Caco-2 (cell line): ENCODE measurements at regions not wholly inside any gene's neighbourhood (a gene's known extent, or its start where the extent isn't known, plus 50 kb on each side); places are given as distances from the start of the nearest gene placed in this dataset.

ENCODE experiments used
- BruUV-seq: library from RNA; stranded (reverse); fragments of 400-500 nt; replicated peaks from 2 replicates; lab custom pipeline; 2021; lab: Mats Ljungman, UMichigan
- CTCF ChIA-PET: fragments of 300-600 bp; sonication (Branson Sonifier 250); formaldehyde crosslinking; loops from one replicate; lab custom pipeline; 2022; ENCODE audit warnings: antibody characterized with exemption; lab: Charles Lee
- POLR2A ChIA-PET: fragments of 300-600 bp; sonication (Branson Sonifier 250); formaldehyde crosslinking; loops from one replicate; lab custom pipeline; 2022; ENCODE audit warnings: antibody characterized with exemption; lab: Charles Lee
- DNase-seq, 2 experiments: peaks; one replicate each; pipeline versions ENCODE4 v3.0.0 to v3.0.0-alpha.2; 2020 to 2022
- H3K27me3 ChIP-seq: replicated peaks from 2 replicates; pipeline ENCODE4 v1.6.0; 2011; ENCODE audit warnings: low read length; ENCODE audit not compliant: control insufficient read depth, insufficient read depth
- H3K36me3 ChIP-seq: 2 replicates; pipeline ENCODE4 v1.5.1; 2011; ENCODE audit warnings: low read length; ENCODE audit not compliant: control insufficient read depth, insufficient read depth
- H3K4me1 ChIP-seq: fragments of 250-450 bp; sonication (Bioruptor Pico); 2 replicates; pipeline ENCODE4 v1.5.1; 2020; ENCODE audit warnings: mild to moderate bottlenecking
- H3K4me3 ChIP-seq: 2 replicates; pipeline ENCODE4 v1.5.1; 2011; ENCODE audit warnings: low read depth, mild to moderate bottlenecking, control low read depth, low read length
- H3K9me3 ChIP-seq: fragments of 250-450 bp; sonication (Bioruptor Pico); 2 replicates; pipeline ENCODE4 v1.5.1; 2020; ENCODE audit warnings: mild to moderate bottlenecking, moderate library complexity
- H3K27ac Mint-ChIP-seq: one replicate; pipeline ENCODE4 v1.8.0; 2022; ENCODE audit warnings: mixed read lengths; ENCODE audit not compliant: unreplicated experiment
- H3K27me3 Mint-ChIP-seq: one replicate; pipeline ENCODE4 v1.8.0; 2022; ENCODE audit warnings: mixed read lengths; ENCODE audit not compliant: insufficient read depth, unreplicated experiment
- H3K36me3 Mint-ChIP-seq: one replicate; pipeline ENCODE4 v1.8.0; 2022; ENCODE audit warnings: mild to moderate bottlenecking, mixed read lengths; ENCODE audit not compliant: insufficient read depth, unreplicated experiment
- H3K4me1 Mint-ChIP-seq: one replicate; pipeline ENCODE4 v1.8.0; 2022; ENCODE audit warnings: low read depth, mixed read lengths; ENCODE audit not compliant: unreplicated experiment
- H3K4me3 Mint-ChIP-seq: one replicate; pipeline ENCODE4 v1.8.0; 2022; ENCODE audit warnings: mild to moderate bottlenecking, moderate library complexity, mixed read lengths; ENCODE audit not compliant: unreplicated experiment
- H3K9me3 Mint-ChIP-seq: one replicate; pipeline ENCODE4 v1.8.0; 2022; ENCODE audit warnings: mixed read lengths; ENCODE audit not compliant: unreplicated experiment
- intact Hi-C: fragments of 100-400 bp; cut with micrococcal nuclease; formaldehyde crosslinking; loops from one replicate; pipeline ENCODE4 v1.10.0; 2022; ENCODE audit not compliant: unreplicated experiment
- TF ChIP-seq, protein P1 (sequence below), 2 experiments: fragments of 200-600 bp in 1 of 2; IDR thresholded peaks; 1 replicate in 1 of 2; 2 replicates in 1 of 2; pipeline versions ENCODE4 v1.5.1 to v1.8.0; 2011 to 2022; ENCODE audit warnings: antibody characterized with exemption in 1 of 2, control low read depth in 1 of 2, inconsistent platforms in 1 of 2, low read depth in 1 of 2, low read length in 1 of 2, mild to moderate bottlenecking in 1 of 2, moderate library complexity in 1 of 2; ENCODE audit not compliant: insufficient read depth in 1 of 2, severe bottlenecking in 1 of 2, unreplicated experiment in 1 of 2

DNA sequence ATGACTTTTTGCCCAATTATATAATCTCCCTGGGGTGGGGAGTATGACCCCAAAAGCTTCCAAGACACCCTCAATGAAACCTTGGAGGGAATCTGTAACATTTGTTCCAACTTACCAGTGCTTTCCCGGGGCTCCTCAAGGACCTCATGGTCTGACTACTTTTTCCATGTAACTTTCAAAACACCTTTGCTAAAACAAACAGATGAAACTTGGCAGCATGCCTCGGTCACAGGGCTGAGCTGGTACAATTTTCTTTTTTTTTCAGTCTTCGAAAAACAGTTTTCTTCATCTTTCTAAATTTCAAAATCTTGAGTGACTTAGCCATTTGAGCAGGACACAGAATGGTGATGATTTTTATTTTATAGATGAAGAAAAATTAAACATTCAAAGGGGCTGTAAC lies 241.2 kb downstream of the BMP7 start:
- H3K36me3 ChIP-seq, result no peaks in the 10 kb centered on the region
- no peaks in the 10 kb centered on the region for H3K27me3 ChIP-seq
- POLR2A ChIA-PET, result no interaction called here
- BruUV-seq, result no TSS peak
- Mint-ChIP-seq H3K4me3 (no peak overlapping the region), H3K9me3 (no peaks in the 10 kb centered on the region), H3K4me1 (peaks cover 16% of the 10 kb centered on the region), H3K27ac (no peak overlapping the region), H3K27me3 (no peaks in the 10 kb centered on the region), H3K36me3 (no peaks in the 10 kb centered on the region)
- H3K4me1 ChIP-seq, result peaks cover under 1% of the 10 kb centered on the region; the same call in 1 of the 2 replicates
- H3K4me3 ChIP-seq, result no peak overlapping the region
- CTCF ChIA-PET, result no interaction called here
- no peak for DNase-seq
- intact Hi-C loops, result no loop called here
- TF ChIP-seq, protein P1, sequence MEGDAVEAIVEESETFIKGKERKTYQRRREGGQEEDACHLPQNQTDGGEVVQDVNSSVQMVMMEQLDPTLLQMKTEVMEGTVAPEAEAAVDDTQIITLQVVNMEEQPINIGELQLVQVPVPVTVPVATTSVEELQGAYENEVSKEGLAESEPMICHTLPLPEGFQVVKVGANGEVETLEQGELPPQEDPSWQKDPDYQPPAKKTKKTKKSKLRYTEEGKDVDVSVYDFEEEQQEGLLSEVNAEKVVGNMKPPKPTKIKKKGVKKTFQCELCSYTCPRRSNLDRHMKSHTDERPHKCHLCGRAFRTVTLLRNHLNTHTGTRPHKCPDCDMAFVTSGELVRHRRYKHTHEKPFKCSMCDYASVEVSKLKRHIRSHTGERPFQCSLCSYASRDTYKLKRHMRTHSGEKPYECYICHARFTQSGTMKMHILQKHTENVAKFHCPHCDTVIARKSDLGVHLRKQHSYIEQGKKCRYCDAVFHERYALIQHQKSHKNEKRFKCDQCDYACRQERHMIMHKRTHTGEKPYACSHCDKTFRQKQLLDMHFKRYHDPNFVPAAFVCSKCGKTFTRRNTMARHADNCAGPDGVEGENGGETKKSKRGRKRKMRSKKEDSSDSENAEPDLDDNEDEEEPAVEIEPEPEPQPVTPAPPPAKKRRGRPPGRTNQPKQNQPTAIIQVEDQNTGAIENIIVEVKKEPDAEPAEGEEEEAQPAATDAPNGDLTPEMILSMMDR (IDR thresholded peaks at IDR 0.05; ENCODE audit: insufficient read depth in 1 of 2, low read depth in 1 of 2, low read length in 1 of 2, severe bottlenecking in 1 of 2, unreplicated experiment in 1 of 2), result no peak
- no peaks in the 10 kb centered on the region for H3K9me3 ChIP-seq

DNA sequence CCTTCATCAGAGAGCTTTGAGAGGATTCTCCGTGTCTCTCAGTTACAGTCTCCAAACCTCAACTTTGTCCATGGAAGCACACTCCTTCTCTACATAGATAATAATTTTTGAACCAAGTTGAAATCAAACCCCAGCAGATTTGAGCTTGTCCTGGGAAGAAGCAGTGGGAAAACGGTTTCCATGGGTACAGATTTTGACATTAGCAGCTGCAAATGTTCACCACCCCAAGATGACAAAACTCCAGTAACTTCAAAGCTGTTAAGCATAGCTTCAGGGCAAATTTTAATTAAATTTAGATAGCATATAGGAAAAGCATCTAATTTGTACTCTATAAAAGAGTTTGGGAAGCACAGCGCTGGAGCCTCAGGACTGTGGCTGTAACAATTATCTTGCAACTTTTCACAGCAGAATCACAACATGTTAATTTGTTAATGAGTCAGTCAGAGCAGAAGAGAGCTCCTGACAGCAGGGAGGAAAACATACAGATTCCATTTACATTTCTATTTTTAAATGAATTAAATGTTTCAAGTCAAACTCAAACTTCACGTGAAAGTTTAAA lies 240.7 kb downstream of the BMP7 start:
- H3K9me3 ChIP-seq, result no peaks in the 10 kb centered on the region
- Mint-ChIP-seq H3K27ac (no peak overlapping the region), H3K9me3 (no peaks in the 10 kb centered on the region), H3K27me3 (no peaks in the 10 kb centered on the region), H3K36me3 (no peaks in the 10 kb centered on the region), H3K4me1 (peaks cover 11% of the 10 kb centered on the region), H3K4me3 (no peak overlapping the region)
- no peaks in the 10 kb centered on the region for H3K4me1 ChIP-seq
- no peak for DNase-seq
- H3K36me3 ChIP-seq, result no peaks in the 10 kb centered on the region
- intact Hi-C loops, result no loop called here
- TF ChIP-seq, protein P1 (IDR thresholded peaks at IDR 0.05; ENCODE audit: insufficient read depth in 1 of 2, low read depth in 1 of 2, low read length in 1 of 2, severe bottlenecking in 1 of 2, unreplicated experiment in 1 of 2), result no peak
- ChIA-PET POLR2A (no interaction called here), CTCF (no interaction called here)
- H3K4me3 ChIP-seq, result no peak overlapping the region
- H3K27me3 ChIP-seq, result no peaks in the 10 kb centered on the region
- BruUV-seq, result no TSS peak

DNA sequence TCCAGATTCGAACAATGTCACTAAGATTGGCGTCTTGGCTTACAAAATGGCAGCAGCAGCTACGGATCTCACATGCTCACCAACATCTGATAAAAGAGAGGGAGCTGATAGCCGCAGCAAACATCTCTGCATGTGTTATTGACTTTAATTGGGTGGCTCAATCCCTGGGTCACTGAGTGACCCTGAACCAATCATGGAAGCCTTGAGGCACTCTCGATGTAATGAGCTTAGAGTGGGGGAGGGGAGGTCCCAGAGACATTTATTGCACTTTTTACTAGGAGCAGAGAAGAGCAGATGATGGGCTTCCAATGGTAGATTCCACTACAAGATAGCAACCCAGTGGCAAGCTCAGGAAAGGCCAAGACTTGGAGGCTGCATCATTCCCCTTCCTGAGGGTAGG lies 238.7 kb downstream of the BMP7 start:
- Histone ChIP-seq H3K4me1 (no peaks in the 10 kb centered on the region), H3K9me3 (no peaks in the 10 kb centered on the region), H3K36me3 (no peaks in the 10 kb centered on the region), H3K27me3 (no peaks in the 10 kb centered on the region), H3K4me3 (no peak overlapping the region)
- H3K4me3 Mint-ChIP-seq, result no peak overlapping the region
- ChIA-PET CTCF (interaction anchor here (1.5 kb wide), 1 partner anchor 33 kb away, joined by 3 read pairs; no protein-coding TSS in a partner anchor), POLR2A (no interaction called here)
- intact Hi-C loops, result no loop called here
- no peaks in the 10 kb centered on the region for H3K27me3 Mint-ChIP-seq
- peaks cover 2% of the 10 kb centered on the region for H3K4me1 Mint-ChIP-seq
- H3K9me3 Mint-ChIP-seq, result no peaks in the 10 kb centered on the region
- BruUV-seq, result no TSS peak
- H3K27ac Mint-ChIP-seq, result no peak overlapping the region
- TF ChIP-seq, protein P1 (IDR thresholded peaks at IDR 0.05; ENCODE audit: insufficient read depth in 1 of 2, low read depth in 1 of 2, low read length in 1 of 2, severe bottlenecking in 1 of 2, unreplicated experiment in 1 of 2), result no peak
- H3K36me3 Mint-ChIP-seq, result no peaks in the 10 kb centered on the region
- no peak for DNase-seq
